LHCN-M2 (cell line): ENCODE measurements at regions not wholly inside any gene's neighbourhood (a gene's known extent, or its start where the extent isn't known, plus 50 kb on each side); places are given as distances from the start of the nearest gene placed in this dataset.
A peak's percentile ranks its signal among the peaks of the same experiment; 100 is the strongest.
"Not testable (repeated sequence)": the region's sequence is repeated elsewhere in the genome, so short reads cannot be mapped to it uniquely, and the experiment has no call there.

Experiments used
- DNase-seq: peaks from one replicate; pipeline ENCODE4 v3.0.0-alpha.2; 2012; ENCODE audit warnings: low read depth

- DNase-seq = no peak
These were observed 66.2 kb downstream of the SC5D start for GRCh38 chr11:121358760-121359159.

- DNase-seq = no peak
These were observed 67.0 kb downstream of the SC5D start for GRCh38 chr11:121359591-121359990.

GRCh38 chr11:121362955-121363354 is 70.4 kb downstream of the SC5D start:
- not testable (repeated sequence) for DNase-seq

- DNase-seq = no peak
These were observed 72.7 kb downstream of the SC5D start for GRCh38 chr11:121365304-121365703.

GRCh38 chr11:121366038-121366437 is 73.5 kb downstream of the SC5D start:
- no peak for DNase-seq

- peak; percentile 57 for DNase-seq
These were observed 74.7 kb downstream of the SC5D start for GRCh38 chr11:121367001-121367843.

- no peak for DNase-seq
These were observed 75.3 kb downstream of the SC5D start for GRCh38 chr11:121367844-121368225.

- no peak for DNase-seq
These were observed 76.0 kb downstream of the SC5D start for GRCh38 chr11:121368364-121369240.

GRCh38 chr11:121369366-121369765 is 76.8 kb downstream of the SC5D start:
- no peak for DNase-seq

GRCh38 chr11:121372028-121372427 is 79.5 kb downstream of the SC5D start:
- no peak for DNase-seq

- DNase-seq = no peak
These were observed 79.3 kb upstream of the SORL1 start for GRCh38 chr11:121372671-121373429.

- no peak for DNase-seq
These were observed 77.7 kb upstream of the SORL1 start for GRCh38 chr11:121374286-121374985.

GRCh38 chr11:121376130-121376529 is 76.0 kb upstream of the SORL1 start:
- no peak for DNase-seq

- not testable (repeated sequence) for DNase-seq
These were observed 72.8 kb upstream of the SORL1 start for GRCh38 chr11:121379145-121379810.

- DNase-seq = no peak
These were observed 68.4 kb upstream of the SORL1 start for GRCh38 chr11:121383716-121384115.

- DNase-seq = no peak
These were observed 66.4 kb upstream of the SORL1 start for GRCh38 chr11:121385688-121386087.
